DMS153 (cell line): ENCODE measurements at regions not wholly inside any gene's neighbourhood (a gene's known extent, or its start where the extent isn't known, plus 50 kb on each side); places are given as distances from the start of the nearest gene placed in this dataset.
"Not testable (repeated sequence)": the region's sequence is repeated elsewhere in the genome, so short reads cannot be mapped to it uniquely, and the experiment has no call there.

Experiments used
- DNase-seq: peaks from one replicate; lab custom pipeline; 2025; lab: John Stamatoyannopoulos, UW

- no peak for DNase-seq
Observed at GRCh38 chr7:14092331-14092730, 102.9 kb upstream of the ETV1 start.

DNA sequence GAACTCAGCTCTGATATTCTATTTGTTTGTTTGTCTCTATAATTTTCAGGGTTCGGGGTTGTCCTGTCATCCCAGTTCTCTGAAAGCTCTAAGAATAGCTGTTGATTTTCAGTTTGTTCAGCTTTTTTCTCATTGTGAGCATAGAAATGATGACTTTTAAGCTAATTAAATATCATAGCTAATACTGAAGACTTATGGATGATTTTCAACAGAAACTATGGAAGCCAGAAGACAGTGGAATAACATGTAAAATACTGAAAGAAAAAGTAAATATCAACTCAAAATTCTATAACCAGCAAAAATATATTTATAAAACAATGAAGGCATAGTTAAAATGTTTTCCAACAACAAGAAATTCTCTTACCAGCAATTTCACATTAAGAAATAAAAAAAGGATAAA lies 96.4 kb upstream of the ETV1 start:
- DNase-seq: no peak

DNA sequence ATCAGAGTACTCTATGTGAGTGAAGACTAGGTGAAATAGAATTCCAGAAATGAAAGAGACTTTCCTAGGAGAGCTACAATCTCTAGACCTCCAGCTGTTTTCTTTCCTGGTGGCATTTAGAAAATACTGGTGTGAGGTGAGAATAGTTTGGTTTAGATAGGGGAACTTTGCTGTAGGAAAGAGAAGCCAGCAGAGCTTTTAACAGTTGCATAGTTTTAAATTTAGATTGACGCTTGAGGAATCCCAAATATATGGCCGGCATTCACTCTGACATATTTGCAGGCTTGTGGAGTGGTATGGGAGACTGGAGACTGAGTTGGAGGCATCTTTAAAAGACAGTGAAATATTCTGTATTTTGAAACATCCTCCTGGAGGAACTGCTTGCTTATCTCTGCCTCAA lies 94.3 kb upstream of the ETV1 start:
- DNase-seq: no peak

DNA sequence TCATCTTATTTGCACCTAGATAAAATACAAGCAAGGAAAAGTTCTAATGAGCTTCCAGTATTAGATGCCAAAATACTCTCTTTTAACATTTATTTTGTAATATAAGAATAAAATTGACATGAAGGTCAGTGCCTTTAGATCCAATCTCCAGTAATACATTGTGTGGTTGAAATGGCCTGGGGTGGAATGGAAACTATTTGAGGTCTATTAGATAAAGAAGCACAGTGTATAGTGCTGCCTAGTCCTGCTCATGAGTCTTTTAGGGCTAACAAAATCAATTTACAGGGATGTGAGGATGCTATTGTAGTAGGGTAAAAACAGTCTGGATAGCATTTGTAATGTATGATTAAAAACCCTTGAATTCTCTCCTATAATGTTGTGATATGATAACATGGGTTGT lies 84.5 kb upstream of the ETV1 start:
- no peak for DNase-seq

DNA sequence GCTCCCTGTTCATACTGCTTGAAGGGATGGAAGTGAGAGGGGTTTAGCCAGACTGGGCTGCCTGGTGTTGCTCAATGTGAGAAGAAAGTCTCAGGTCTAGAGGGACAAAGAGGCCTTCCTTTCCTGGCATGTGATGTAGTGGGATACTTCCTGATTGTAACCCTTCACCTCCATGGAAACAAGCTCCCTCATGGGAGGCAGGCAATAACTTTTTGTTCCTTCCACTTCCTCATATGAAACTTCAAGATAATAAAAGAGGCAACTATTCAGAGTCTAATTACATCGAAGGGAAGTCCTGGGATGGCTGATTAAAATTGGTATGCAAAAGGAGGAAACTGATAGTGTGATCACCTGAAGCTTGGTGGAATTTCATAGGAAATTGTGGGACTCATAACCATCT lies 84.1 kb upstream of the ETV1 start:
- no peak for DNase-seq

DNA sequence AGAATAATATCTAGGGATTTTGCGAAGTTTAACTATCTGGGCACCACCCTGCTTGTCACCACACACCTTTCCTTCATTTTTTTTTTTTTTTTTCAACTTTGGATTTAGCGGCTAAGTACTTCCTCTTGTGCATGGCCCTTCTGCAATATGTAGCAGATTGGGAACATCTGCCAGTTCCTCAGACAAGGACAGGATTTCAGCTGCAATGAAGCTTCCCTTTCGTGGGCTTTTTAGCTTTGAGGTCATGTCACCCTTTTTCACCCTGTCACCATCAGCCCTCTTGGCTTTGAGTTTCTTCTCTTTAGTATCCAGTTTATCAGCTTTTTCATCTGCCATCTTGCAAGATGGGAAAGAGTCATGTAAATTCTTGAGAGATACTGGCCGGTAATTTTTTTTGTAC lies 81.6 kb upstream of the ETV1 start:
- peak; percentile 17 for DNase-seq

DNA sequence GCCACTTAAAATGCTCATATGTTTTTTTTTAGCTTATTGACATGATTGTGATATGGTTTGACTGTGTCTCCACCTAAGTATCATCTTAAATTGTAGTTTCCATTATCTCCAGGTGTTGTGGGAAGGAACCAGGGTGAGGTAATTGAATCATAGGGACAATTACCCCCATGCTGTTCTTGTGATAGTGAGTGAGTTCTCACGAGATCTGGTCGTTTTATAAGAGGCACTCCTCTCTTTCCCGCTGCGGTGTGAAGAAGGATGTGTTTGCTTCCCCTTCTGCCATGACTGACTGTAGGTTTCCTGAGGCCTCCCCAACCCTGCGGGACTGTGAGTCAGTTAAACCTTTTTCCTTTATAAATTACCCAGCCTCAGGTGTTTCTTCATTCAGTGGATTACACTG lies 80.5 kb upstream of the ETV1 start:
- no peak for DNase-seq

DNA sequence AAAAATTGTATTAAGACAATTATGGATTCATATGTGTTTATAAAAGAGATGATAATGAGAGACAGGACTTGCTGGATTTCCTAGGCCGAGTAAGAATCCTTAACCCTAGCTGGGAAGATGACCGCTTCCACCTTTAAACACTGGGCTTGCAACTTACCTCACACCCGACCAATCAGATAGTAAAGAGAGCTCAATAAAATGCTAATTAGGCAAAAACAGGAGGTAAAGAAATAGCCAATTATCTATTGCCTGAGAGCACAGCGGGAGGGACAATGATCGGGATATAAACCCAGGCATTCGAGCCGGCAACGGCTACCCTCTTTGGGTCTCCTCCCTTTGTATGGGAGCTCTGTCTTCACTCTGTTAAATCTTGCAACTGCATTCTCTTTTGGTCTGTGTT lies 77.3 kb upstream of the ETV1 start:
- not testable (repeated sequence) for DNase-seq

GRCh38 chr7:14065286-14065685 lies 75.8 kb upstream of the ETV1 start:
- no peak for DNase-seq

DNA sequence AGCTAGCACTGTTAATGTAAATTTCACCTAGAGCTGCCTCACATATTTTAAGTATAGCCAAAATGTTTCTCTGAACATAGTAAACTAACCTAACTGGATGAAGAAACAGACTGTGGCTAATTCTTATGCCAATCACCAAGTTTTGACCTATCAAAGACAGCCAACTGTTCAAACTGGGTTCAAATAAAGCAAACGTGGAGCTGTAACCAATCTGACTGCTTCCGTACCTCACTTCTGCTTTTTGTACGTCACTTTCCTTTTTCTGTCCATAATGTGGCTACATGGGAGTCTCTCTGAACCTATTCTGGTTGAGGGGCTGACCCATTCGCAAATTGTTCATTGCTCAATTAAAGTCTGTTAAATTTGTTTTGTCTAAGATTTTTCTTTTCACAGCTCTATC lies 66.3 kb upstream of the ETV1 start:
- no peak for DNase-seq

GRCh38 chr7:14054125-14054524 lies 64.7 kb upstream of the ETV1 start:
- DNase-seq: no peak

DNA sequence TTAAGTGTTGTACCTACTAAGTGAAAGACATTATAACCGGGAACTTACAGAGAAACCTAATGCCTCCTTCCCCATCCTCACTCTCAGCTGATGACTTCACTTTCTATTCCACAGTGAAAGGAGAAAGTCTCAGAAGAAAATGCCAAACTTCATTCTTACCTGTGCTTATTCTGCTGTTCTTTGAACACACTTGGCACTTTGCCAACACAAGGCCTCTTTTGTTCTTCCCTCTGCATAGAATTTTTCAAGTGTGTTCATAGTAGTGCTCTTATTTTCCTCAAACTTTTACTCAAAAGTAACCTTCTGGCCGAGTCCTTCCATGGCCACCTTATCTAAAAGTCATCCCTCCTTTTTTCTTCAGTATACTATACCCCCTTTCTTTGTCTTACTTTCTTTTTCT lies 59.4 kb upstream of the ETV1 start:
- no peak for DNase-seq

DNA sequence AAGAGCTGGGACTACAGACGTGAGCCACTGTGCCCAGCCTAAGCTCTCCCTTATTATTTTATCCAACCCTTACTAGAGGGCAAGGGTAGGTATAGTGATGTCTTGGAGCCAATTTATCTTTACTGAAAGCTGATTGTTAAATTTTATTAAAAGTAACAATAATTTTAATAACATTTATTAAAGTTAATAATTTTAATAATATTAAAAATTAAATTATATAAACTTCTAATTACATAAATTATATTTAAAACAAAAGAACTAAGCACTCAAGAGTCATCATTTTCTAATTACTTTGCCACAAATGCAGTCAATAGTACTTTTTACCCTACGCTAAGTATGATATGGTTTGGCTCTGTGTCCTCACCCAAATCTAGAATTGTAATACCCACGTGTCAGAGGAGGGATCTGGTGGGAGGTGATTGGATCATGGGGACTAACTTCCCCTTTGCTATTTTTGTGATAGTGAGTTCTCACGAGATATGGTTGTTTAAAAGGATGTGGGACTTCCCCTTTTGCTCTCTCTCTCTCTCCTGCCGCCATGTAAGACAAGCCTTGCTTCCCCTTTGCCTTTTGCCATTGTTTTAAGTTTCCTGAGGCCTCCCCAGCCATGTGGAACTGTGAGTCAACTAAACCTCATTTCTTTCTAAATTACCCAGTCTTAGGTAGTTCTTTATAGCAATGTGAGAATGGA lies 58.4 kb upstream of the ETV1 start:
- DNase-seq: no peak

GRCh38 chr7:14045651-14046050 lies 56.2 kb upstream of the ETV1 start:
- no peak for DNase-seq

DNA sequence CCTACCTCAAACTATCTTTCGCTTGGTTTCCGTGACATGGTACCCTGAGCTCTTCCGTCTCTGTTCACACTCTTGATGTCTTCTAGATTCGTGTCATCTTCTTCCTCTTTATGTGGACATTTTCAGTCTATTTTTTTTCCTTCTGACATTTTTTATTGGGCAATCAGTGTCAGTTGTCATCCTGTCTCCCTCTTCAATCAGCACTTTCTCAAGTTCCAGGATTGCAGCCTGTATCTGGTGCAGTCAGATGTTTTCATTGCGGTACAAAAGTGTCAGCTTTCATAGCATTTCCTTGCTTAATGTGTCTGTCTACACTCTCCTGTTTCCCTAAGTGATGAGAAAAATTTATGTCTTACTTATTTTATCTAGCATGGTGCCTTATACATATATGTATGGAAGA lies 51.1 kb upstream of the ETV1 start:
- no peak for DNase-seq
